Aorta (tissue), 5 donors: ENCODE measurements at regions not wholly inside any gene's neighbourhood (a gene's known extent, or its start where the extent isn't known, plus 50 kb on each side); places are given as distances from the start of the nearest gene placed in this dataset.
"Not testable (repeated sequence)": the region's sequence is repeated elsewhere in the genome, so short reads cannot be mapped to it uniquely, and the experiment has no call there.

ENCODE experiments used
- ATAC-seq: fragments of 200-7000 bp; cut with Tn5 transposase; one replicate; pipeline ENCODE4 v1.9.1; 2022; ENCODE audit warnings: moderate library complexity; ENCODE audit not compliant: low FRiP score
- DNase-seq, 2 donors: peaks; one replicate each; pipeline ENCODE4 v3.0.0-alpha.2; 2020
- H3K27ac ChIP-seq, 2 donors: one replicate each; pipeline ENCODE4 v1.5.1; 2013; ENCODE audit warnings: low read length in 2 of 2, mild to moderate bottlenecking in 2 of 2, moderate library complexity in 2 of 2, control low read depth in 1 of 2, inconsistent platforms in 1 of 2, low read depth in 1 of 2
- H3K27me3 ChIP-seq, 2 donors: one replicate each; pipeline ENCODE4 v1.6.1; 2013; ENCODE audit warnings: control low read depth in 1 of 2, low read length in 1 of 2, mild to moderate bottlenecking in 1 of 2, moderate library complexity in 1 of 2; ENCODE audit not compliant: insufficient read depth in 2 of 2, control insufficient read depth in 1 of 2
- H3K36me3 ChIP-seq, 2 donors: one replicate each; pipeline ENCODE4 v1.6.1; 2013; ENCODE audit warnings: control low read depth in 1 of 2, low read length in 1 of 2, mild to moderate bottlenecking in 1 of 2; ENCODE audit not compliant: insufficient read depth in 2 of 2, control insufficient read depth in 1 of 2
- H3K4me1 ChIP-seq, 2 donors: one replicate each; pipeline ENCODE4 v1.6.1; 2013; ENCODE audit warnings: low read length in 2 of 2, control low read depth in 1 of 2, mild to moderate bottlenecking in 1 of 2, moderate library complexity in 1 of 2; ENCODE audit not compliant: insufficient read depth in 2 of 2, control insufficient read depth in 1 of 2
- H3K4me3 ChIP-seq, 2 donors: one replicate each; pipeline ENCODE4 v1.5.1; 2013; ENCODE audit warnings: low read length in 2 of 2, control low read depth in 1 of 2, mild to moderate bottlenecking in 1 of 2
- H3K9me3 ChIP-seq: one replicate; pipeline ENCODE4 v1.6.1; 2013; ENCODE audit warnings: mild to moderate bottlenecking, low read length; ENCODE audit not compliant: control insufficient read depth
- WGBS, 2 donors: extraction: QIAGEN DNeasy Blood & Tissue Kit; methylation state at CpG; one replicate each; pipeline ENCODE4 v1.1.7; 2013; 5-methylcytosine and 5-hydroxymethylcytosine counted together
- intact Hi-C, 2 donors: fragments of 100-400 bp; cut with DNase I; formaldehyde crosslinking; loops; one replicate each; pipeline versions ENCODE4 v1.14.2 to v1.15.0; 2022
- donor health status: healthy with polysubstance abuse.
- donor health status: Bipolar disorder and iron deficiency.
- donor health status: DM: no; HTN: no; CAD: no.
- donor health status: DM: no; HTN: no; CAD: no.
- donor health status: DM: yes; HTN: yes; CAD: no.

GRCh38 chr16:59959311-59959710 lies 1225.2 kb upstream of the GOT2 start:
- Histone ChIP-seq H3K4me1 (no peaks in the 10 kb centered on the region), H3K9me3 (no peaks in the 10 kb centered on the region), H3K27ac (no peak overlapping the region), H3K36me3 (no peaks in the 10 kb centered on the region), H3K27me3 (no peaks in the 10 kb centered on the region), H3K4me3 (no peak overlapping the region)
- ATAC-seq (no peak), DNase-seq (no peak)
- intact Hi-C loops, result no loop called here
- WGBS, 2 donors, result 85 to 90% methylated on average over 3 of the region's 3 CpGs

- H3K9me3 ChIP-seq, result no peaks in the 10 kb centered on the region
- no peaks in the 10 kb centered on the region for H3K36me3 ChIP-seq
- DNase-seq (no peak), ATAC-seq (no peak)
- H3K27me3 ChIP-seq, result no peaks in the 10 kb centered on the region
- no peaks in the 10 kb centered on the region for H3K4me1 ChIP-seq
- intact Hi-C loops, result no loop called here
- H3K27ac ChIP-seq, result no peak overlapping the region
- WGBS, 2 donors, result 27 to 41% methylated on average over 2 of the region's 2 CpGs
- no peak overlapping the region for H3K4me3 ChIP-seq
Observed at GRCh38 chr16:59950431-59950830, 1216.3 kb upstream of the GOT2 start.

GRCh38 chr16:59944041-59944440 lies 1209.9 kb upstream of the GOT2 start:
- H3K4me3 ChIP-seq, DNase-seq, ATAC-seq, H3K27me3 ChIP-seq, intact Hi-C loops, H3K9me3 ChIP-seq, H3K27ac ChIP-seq, H3K4me1 ChIP-seq, H3K36me3 ChIP-seq: not testable (repeated sequence)
- 58 to 59% methylated on average over 5 of the region's 5 CpGs for WGBS, 2 donors

- 74 to 82% methylated on average over 4 of the region's 4 CpGs for WGBS, 2 donors
- Histone ChIP-seq H3K27ac (no peak overlapping the region), H3K9me3 (no peaks in the 10 kb centered on the region), H3K4me3 (no peak overlapping the region), H3K27me3 (no peaks in the 10 kb centered on the region), H3K4me1 (no peaks in the 10 kb centered on the region), H3K36me3 (no peaks in the 10 kb centered on the region)
- DNase-seq, result no peak
- intact Hi-C loops, result no loop called here
- ATAC-seq, result no peak
Observed at GRCh38 chr16:59941594-59941993, 1207.5 kb upstream of the GOT2 start.

- Histone ChIP-seq H3K27me3 (no peaks in the 10 kb centered on the region), H3K36me3 (no peaks in the 10 kb centered on the region), H3K27ac (no peak overlapping the region), H3K9me3 (no peaks in the 10 kb centered on the region), H3K4me1 (no peaks in the 10 kb centered on the region), H3K4me3 (no peak overlapping the region)
- intact Hi-C loops, result no loop called here
- 85% methylated on average over 2 of the region's 2 CpGs for WGBS, 2 donors
- no peak for ATAC-seq
- DNase-seq, result no peak
Observed at GRCh38 chr16:59920054-59920453, 1185.9 kb upstream of the GOT2 start.

GRCh38 chr16:59913666-59914065 lies 1179.5 kb upstream of the GOT2 start:
- Histone ChIP-seq H3K27ac (no peak overlapping the region), H3K4me3 (no peak overlapping the region), H3K36me3 (no peaks in the 10 kb centered on the region), H3K27me3 (no peaks in the 10 kb centered on the region), H3K9me3 (no peaks in the 10 kb centered on the region), H3K4me1 (no peaks in the 10 kb centered on the region)
- DNase-seq, result no peak
- ATAC-seq, result no peak
- WGBS, 2 donors, result 29 to 30% methylated on average over 1 of the region's 1 CpG
- intact Hi-C loops, result no loop called here

- WGBS, 2 donors, result 20 to 24% methylated on average over 5 of the region's 5 CpGs
Observed at GRCh38 chr16:59909262-59909661, 1175.1 kb upstream of the GOT2 start.

GRCh38 chr16:59907611-59908010 lies 1173.5 kb upstream of the GOT2 start:
- intact Hi-C loops, result no loop called here
- no peak for ATAC-seq
- no peaks in the 10 kb centered on the region for H3K9me3 ChIP-seq
- no peaks in the 10 kb centered on the region for H3K27me3 ChIP-seq
- H3K27ac ChIP-seq, result no peak overlapping the region
- no peak for DNase-seq
- WGBS, 2 donors, result 82 to 91% methylated on average over 4 of the region's 4 CpGs
- H3K4me3 ChIP-seq, result no peak overlapping the region
- H3K36me3 ChIP-seq, result no peaks in the 10 kb centered on the region
- no peaks in the 10 kb centered on the region for H3K4me1 ChIP-seq

More at GRCh38 chr16:59909262-59909661, 1175.1 kb upstream of the GOT2 start:
- no peaks in the 10 kb centered on the region for H3K9me3 ChIP-seq
- H3K4me3 ChIP-seq, result no peak overlapping the region
- DNase-seq (no peak), ATAC-seq (no peak)
- H3K4me1 ChIP-seq, result no peaks in the 10 kb centered on the region
- no peak overlapping the region for H3K27ac ChIP-seq
- intact Hi-C loops, result no loop called here
- no peaks in the 10 kb centered on the region for H3K27me3 ChIP-seq
- no peaks in the 10 kb centered on the region for H3K36me3 ChIP-seq

- Histone ChIP-seq H3K27ac (no peak overlapping the region), H3K4me1 (no peaks in the 10 kb centered on the region), H3K27me3 (no peaks in the 10 kb centered on the region), H3K4me3 (no peak overlapping the region), H3K9me3 (no peaks in the 10 kb centered on the region), H3K36me3 (no peaks in the 10 kb centered on the region)
- no peak for ATAC-seq
- DNase-seq, result no peak
- WGBS, 2 donors, result 12 to 14% methylated on average over 6 of the region's 6 CpGs
- intact Hi-C loops, result no loop called here
Observed at GRCh38 chr16:59905606-59906005, 1171.5 kb upstream of the GOT2 start.
